SK-N-SH treated with all-trans-retinoic acid at 6 μM for 48 hours (cell line): ENCODE measurements at regions not wholly inside any gene's neighbourhood (a gene's known extent, or its start where the extent isn't known, plus 50 kb on each side); places are given as distances from the start of the nearest gene placed in this dataset.

Source experiments
- ATAC-seq: fragments of 200-7000 bp; cut with Tn5 transposase; 3 replicates; pipeline ENCODE4 v1.9.1; 2020; ENCODE audit warnings: mild to moderate bottlenecking, moderate library complexity
- ARNTL ChIP-seq: fragments of 450-650 bp; formaldehyde crosslinking; IDR thresholded peaks from 2 replicates; pipeline ENCODE4 v1.5.0; 2020; ENCODE audit warnings: low read depth, mild to moderate bottlenecking, moderate library complexity, borderline replicate concordance
- BACH2 ChIP-seq: fragments of 250-450 bp; sonication (Bioruptor Pico); IDR thresholded peaks from 2 replicates; pipeline ENCODE4 v1.9.0; 2021; ENCODE audit warnings: mild to moderate bottlenecking, borderline replicate concordance
- CSDC2 ChIP-seq: fragments of 250-450 bp; sonication (Bioruptor Pico); IDR thresholded peaks from 2 replicates; pipeline ENCODE4 v1.5.0; 2020; ENCODE audit warnings: mild to moderate bottlenecking, moderate library complexity
- CSRNP3 ChIP-seq: fragments of 250-450 bp; sonication (Bioruptor Pico); IDR thresholded peaks from 2 replicates; pipeline ENCODE4 v1.5.1; 2021; ENCODE audit warnings: mild to moderate bottlenecking, moderate library complexity
- ESRRG ChIP-seq: fragments of 250-450 bp; sonication (Bioruptor Pico); IDR thresholded peaks from 2 replicates; pipeline ENCODE4 v1.6.1; 2021; ENCODE audit warnings: mild to moderate bottlenecking
- GLIS3 ChIP-seq: fragments of 250-450 bp; sonication (Bioruptor Pico); IDR thresholded peaks from 2 replicates; pipeline ENCODE4 v1.5.0; 2020; ENCODE audit warnings: mild to moderate bottlenecking, moderate library complexity
- ISL1 ChIP-seq: fragments of 250-450 bp; sonication (Bioruptor Pico); IDR thresholded peaks from 2 replicates; pipeline ENCODE4 v2.1.2; 2022; ENCODE audit warnings: mild to moderate bottlenecking, moderate library complexity
- OSR1 ChIP-seq: fragments of 250-450 bp; sonication (Bioruptor Pico); IDR thresholded peaks from 2 replicates; pipeline ENCODE4 v1.8.0; 2022; ENCODE audit warnings: moderate library complexity, mild to moderate bottlenecking, inconsistent platforms
- PPARA ChIP-seq: fragments of 250-450 bp; sonication (Bioruptor Pico); IDR thresholded peaks from 2 replicates; pipeline ENCODE4 v1.5.0; 2020; ENCODE audit warnings: mild to moderate bottlenecking, borderline replicate concordance
- RARB ChIP-seq: fragments of 250-450 bp; sonication (Bioruptor Pico); IDR thresholded peaks from 2 replicates; pipeline ENCODE4 v1.8.0; 2021; ENCODE audit warnings: mild to moderate bottlenecking, moderate library complexity
- SNAI2 ChIP-seq: fragments of 250-450 bp; sonication (Bioruptor Pico); IDR thresholded peaks from 2 replicates; pipeline ENCODE4 v1.5.0; 2020; ENCODE audit warnings: mild to moderate bottlenecking, moderate library complexity
- TCF4 ChIP-seq: fragments of 250-450 bp; sonication (Bioruptor Pico); IDR thresholded peaks from 2 replicates; pipeline ENCODE4 v1.8.0; 2021; ENCODE audit warnings: mild to moderate bottlenecking, moderate library complexity, borderline replicate concordance
- TOX ChIP-seq: fragments of 250-450 bp; sonication (Bioruptor Pico); IDR thresholded peaks from 2 replicates; pipeline ENCODE4 v1.8.0; 2021; ENCODE audit warnings: mild to moderate bottlenecking, moderate library complexity, borderline replicate concordance
- ZC3H10 ChIP-seq: fragments of 250-450 bp; sonication (Bioruptor Pico); IDR thresholded peaks from 2 replicates; pipeline ENCODE4 v1.5.1; 2021; ENCODE audit warnings: mild to moderate bottlenecking, moderate library complexity
- ZFP3 ChIP-seq: fragments of 250-450 bp; sonication (Bioruptor Pico); IDR thresholded peaks from 2 replicates; pipeline ENCODE4 v1.5.0; 2020; ENCODE audit warnings: mild to moderate bottlenecking, moderate library complexity
- ZFP30 ChIP-seq: fragments of 450-650 bp; formaldehyde crosslinking; IDR thresholded peaks from 2 replicates; pipeline ENCODE4 v1.5.0; 2022; ENCODE audit warnings: mild to moderate bottlenecking, moderate library complexity
- ZNF565 ChIP-seq: fragments of 450-650 bp; formaldehyde crosslinking; conservative IDR thresholded peaks from 2 replicates; pipeline ENCODE4 v1.5.0; 2020; ENCODE audit warnings: low read depth, mild to moderate bottlenecking, moderate library complexity
- ZNF70 ChIP-seq: fragments of 450-650 bp; formaldehyde crosslinking; IDR thresholded peaks from 2 replicates; pipeline ENCODE4 v1.5.0; 2020; ENCODE audit warnings: mild to moderate bottlenecking, moderate library complexity
- ZNF8 ChIP-seq: fragments of 450-650 bp; formaldehyde crosslinking; IDR thresholded peaks from 2 replicates; pipeline ENCODE4 v1.5.0; 2020; ENCODE audit warnings: mild to moderate bottlenecking, moderate library complexity
- TF ChIP-seq, protein P1 (sequence below): fragments of 250-450 bp; sonication (Bioruptor Pico); IDR thresholded peaks from 2 replicates; pipeline ENCODE4 v1.5.0; 2020; ENCODE audit warnings: mild to moderate bottlenecking, moderate library complexity
- TF ChIP-seq, protein P2 (sequence below): fragments of 250-450 bp; sonication (Bioruptor Pico); IDR thresholded peaks from 2 replicates; pipeline ENCODE4 v1.8.0; 2021; ENCODE audit warnings: low read depth, mild to moderate bottlenecking, moderate library complexity, borderline replicate concordance
- TF ChIP-seq, protein P3 (sequence below): fragments of 250-450 bp; sonication (Bioruptor Pico); IDR thresholded peaks from 2 replicates; pipeline ENCODE4 v1.8.0; 2020; ENCODE audit warnings: mild to moderate bottlenecking, moderate library complexity, borderline replicate concordance
- TF ChIP-seq, protein P4 (sequence below): fragments of 250-450 bp; sonication (Bioruptor Pico); IDR thresholded peaks from 2 replicates; pipeline ENCODE4 v1.5.1; 2020; ENCODE audit warnings: low read depth, mild to moderate bottlenecking, moderate library complexity

DNA sequence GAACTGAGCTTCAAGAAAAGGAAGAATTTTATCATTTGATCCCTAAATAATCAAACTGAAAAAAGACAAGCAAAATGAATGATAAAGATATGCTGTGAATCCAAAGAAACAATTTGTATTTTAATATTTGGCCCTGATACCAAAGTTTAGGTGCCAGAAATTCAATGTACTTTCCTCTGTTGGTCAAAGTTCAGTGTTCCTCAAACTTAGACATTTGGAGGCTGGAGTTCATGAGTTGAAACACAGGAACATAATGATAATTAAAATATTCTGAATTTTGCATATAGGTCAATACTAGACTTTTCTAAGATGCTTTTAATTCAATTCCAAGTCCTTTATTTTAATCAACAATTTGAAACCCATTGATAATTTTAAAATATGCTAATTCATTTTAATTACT, 1007.7 kb upstream of the ATXN7L3B start:
- ATAC-seq = no peak
- TF ChIP-seq, protein P1, sequence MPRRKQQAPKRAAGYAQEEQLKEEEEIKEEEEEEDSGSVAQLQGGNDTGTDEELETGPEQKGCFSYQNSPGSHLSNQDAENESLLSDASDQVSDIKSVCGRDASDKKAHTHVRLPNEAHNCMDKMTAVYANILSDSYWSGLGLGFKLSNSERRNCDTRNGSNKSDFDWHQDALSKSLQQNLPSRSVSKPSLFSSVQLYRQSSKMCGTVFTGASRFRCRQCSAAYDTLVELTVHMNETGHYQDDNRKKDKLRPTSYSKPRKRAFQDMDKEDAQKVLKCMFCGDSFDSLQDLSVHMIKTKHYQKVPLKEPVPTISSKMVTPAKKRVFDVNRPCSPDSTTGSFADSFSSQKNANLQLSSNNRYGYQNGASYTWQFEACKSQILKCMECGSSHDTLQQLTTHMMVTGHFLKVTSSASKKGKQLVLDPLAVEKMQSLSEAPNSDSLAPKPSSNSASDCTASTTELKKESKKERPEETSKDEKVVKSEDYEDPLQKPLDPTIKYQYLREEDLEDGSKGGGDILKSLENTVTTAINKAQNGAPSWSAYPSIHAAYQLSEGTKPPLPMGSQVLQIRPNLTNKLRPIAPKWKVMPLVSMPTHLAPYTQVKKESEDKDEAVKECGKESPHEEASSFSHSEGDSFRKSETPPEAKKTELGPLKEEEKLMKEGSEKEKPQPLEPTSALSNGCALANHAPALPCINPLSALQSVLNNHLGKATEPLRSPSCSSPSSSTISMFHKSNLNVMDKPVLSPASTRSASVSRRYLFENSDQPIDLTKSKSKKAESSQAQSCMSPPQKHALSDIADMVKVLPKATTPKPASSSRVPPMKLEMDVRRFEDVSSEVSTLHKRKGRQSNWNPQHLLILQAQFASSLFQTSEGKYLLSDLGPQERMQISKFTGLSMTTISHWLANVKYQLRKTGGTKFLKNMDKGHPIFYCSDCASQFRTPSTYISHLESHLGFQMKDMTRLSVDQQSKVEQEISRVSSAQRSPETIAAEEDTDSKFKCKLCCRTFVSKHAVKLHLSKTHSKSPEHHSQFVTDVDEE (CRISPR knock-in tag) = no peak
- TF ChIP-seq CSDC2 (CRISPR knock-in tag) = no peak
- TF ChIP-seq ISL1 (CRISPR knock-in tag) = no peak
- no peak for TF ChIP-seq ZFP3 (CRISPR knock-in tag)
- TF ChIP-seq TCF4 (CRISPR knock-in tag) = no peak
- TF ChIP-seq, protein P2, sequence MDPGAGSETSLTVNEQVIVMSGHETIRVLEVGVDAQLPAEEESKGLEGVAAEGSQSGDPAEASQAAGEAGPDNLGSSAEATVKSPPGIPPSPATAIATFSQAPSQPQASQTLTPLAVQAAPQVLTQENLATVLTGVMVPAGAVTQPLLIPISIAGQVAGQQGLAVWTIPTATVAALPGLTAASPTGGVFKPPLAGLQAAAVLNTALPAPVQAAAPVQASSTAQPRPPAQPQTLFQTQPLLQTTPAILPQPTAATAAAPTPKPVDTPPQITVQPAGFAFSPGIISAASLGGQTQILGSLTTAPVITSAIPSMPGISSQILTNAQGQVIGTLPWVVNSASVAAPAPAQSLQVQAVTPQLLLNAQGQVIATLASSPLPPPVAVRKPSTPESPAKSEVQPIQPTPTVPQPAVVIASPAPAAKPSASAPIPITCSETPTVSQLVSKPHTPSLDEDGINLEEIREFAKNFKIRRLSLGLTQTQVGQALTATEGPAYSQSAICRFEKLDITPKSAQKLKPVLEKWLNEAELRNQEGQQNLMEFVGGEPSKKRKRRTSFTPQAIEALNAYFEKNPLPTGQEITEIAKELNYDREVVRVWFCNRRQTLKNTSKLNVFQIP (CRISPR knock-in tag) = no peak
- TF ChIP-seq SNAI2 (CRISPR knock-in tag) = no peak
- no peak for TF ChIP-seq ZC3H10 (CRISPR knock-in tag)
- TF ChIP-seq GLIS3 (CRISPR knock-in tag) = no peak
- TF ChIP-seq ARNTL = no peak
- TF ChIP-seq, protein P3, sequence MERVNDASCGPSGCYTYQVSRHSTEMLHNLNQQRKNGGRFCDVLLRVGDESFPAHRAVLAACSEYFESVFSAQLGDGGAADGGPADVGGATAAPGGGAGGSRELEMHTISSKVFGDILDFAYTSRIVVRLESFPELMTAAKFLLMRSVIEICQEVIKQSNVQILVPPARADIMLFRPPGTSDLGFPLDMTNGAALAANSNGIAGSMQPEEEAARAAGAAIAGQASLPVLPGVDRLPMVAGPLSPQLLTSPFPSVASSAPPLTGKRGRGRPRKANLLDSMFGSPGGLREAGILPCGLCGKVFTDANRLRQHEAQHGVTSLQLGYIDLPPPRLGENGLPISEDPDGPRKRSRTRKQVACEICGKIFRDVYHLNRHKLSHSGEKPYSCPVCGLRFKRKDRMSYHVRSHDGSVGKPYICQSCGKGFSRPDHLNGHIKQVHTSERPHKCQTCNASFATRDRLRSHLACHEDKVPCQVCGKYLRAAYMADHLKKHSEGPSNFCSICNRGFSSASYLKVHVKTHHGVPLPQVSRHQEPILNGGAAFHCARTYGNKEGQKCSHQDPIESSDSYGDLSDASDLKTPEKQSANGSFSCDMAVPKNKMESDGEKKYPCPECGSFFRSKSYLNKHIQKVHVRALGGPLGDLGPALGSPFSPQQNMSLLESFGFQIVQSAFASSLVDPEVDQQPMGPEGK (CRISPR knock-in tag) = no peak
- TF ChIP-seq ZNF8 (CRISPR knock-in tag) = no peak
- TF ChIP-seq OSR1 = no peak
- TF ChIP-seq ZNF70 (CRISPR knock-in tag) = no peak
- TF ChIP-seq BACH2 (CRISPR knock-in tag) = no peak
- no peak for TF ChIP-seq ZNF565
- TF ChIP-seq CSRNP3 (CRISPR knock-in tag) = no peak
- TF ChIP-seq, protein P4, sequence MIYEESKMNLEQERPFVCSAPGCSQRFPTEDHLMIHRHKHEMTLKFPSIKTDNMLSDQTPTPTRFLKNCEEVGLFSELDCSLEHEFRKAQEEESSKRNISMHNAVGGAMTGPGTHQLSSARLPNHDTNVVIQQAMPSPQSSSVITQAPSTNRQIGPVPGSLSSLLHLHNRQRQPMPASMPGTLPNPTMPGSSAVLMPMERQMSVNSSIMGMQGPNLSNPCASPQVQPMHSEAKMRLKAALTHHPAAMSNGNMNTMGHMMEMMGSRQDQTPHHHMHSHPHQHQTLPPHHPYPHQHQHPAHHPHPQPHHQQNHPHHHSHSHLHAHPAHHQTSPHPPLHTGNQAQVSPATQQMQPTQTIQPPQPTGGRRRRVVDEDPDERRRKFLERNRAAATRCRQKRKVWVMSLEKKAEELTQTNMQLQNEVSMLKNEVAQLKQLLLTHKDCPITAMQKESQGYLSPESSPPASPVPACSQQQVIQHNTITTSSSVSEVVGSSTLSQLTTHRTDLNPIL = no peak
- TF ChIP-seq PPARA (CRISPR knock-in tag) = no peak

DNA sequence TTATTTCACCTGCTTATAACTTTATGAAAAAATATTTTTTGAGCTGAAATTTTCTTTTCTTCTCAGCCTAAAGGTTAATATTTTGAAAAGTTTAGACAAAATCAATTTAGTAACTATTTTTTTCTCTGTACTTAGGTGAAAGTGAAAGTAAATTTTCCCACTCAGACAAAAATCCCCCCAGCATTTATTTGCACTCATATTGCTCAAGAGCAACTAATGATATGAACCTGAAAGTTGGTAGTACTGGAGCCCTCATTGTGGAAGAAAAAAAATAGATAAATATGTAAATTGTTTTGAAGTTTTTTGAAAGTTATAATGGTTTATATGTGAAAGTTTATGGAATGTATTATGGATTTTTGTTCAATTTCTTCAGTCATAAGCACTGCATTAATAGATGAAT, 1005.9 kb upstream of the ATXN7L3B start:
- TF ChIP-seq RARB (CRISPR knock-in tag) = no peak
- TF ChIP-seq TOX (CRISPR knock-in tag) = no peak
- TF ChIP-seq ARNTL = no peak
- no peak for TF ChIP-seq SNAI2 (CRISPR knock-in tag)
- TF ChIP-seq TCF4 (CRISPR knock-in tag) = no peak
- no peak for ATAC-seq

DNA sequence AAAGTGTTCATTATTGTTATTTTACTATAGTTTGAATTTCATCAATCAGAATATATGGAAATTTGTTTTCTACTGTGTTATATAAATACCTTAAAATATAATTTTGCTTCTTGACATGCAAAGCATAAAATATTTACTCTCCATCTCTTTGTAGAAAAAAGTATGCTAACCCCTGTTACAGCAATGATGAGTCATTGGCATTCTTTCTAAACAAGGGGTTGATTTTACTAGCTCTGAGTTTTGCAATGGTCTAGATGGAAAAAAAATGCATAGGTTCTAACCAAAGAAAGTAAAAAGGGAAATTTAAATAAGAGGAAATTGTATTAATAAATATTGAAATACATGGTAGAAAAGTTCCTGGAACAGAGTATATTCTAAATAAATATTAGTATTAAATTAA, 990.2 kb upstream of the ATXN7L3B start:
- no peak for ATAC-seq
- TF ChIP-seq BACH2 (CRISPR knock-in tag) = no peak
- no peak for TF ChIP-seq ESRRG
- TF ChIP-seq, protein P1 (CRISPR knock-in tag) = no peak
- TF ChIP-seq ZFP30 = no peak
- TF ChIP-seq TOX (CRISPR knock-in tag) = no peak
- no peak for TF ChIP-seq TCF4 (CRISPR knock-in tag)
- no peak for TF ChIP-seq ZNF8 (CRISPR knock-in tag)
- no peak for TF ChIP-seq ARNTL
- TF ChIP-seq PPARA (CRISPR knock-in tag) = no peak
- no peak for TF ChIP-seq CSDC2 (CRISPR knock-in tag)
- TF ChIP-seq SNAI2 (CRISPR knock-in tag) = no peak
- TF ChIP-seq OSR1 = no peak
- TF ChIP-seq ISL1 (CRISPR knock-in tag) = no peak
- TF ChIP-seq, protein P3 (CRISPR knock-in tag) = no peak
